NCI-H128 (cell line): ENCODE measurements at regions not wholly inside any gene's neighbourhood (a gene's known extent, or its start where the extent isn't known, plus 50 kb on each side); places are given as distances from the start of the nearest gene placed in this dataset.
"Not testable (repeated sequence)": the region's sequence is repeated elsewhere in the genome, so short reads cannot be mapped to it uniquely, and the experiment has no call there.

Experiments
- DNase-seq: peaks from one replicate; lab custom pipeline; 2025; ENCODE audit not compliant: unreplicated experiment; lab: John Stamatoyannopoulos, UW

DNA sequence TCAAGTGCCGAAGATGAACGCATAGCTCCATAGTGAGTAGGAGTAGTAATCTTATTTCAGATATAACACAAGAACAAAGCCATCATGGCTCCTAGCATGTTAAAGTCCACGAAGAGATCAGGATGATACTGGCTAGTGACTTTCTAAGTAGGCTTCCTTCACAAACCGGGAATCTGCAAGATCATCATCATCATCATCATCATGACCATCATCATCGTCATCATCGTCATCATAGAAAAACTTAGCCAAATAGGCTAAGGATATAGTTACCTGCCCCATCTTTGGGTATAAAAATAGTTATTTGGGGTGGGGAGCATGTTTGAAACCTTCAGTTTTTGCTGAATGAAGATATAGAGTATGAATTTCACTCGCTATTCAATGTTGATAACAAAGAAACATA is 57.9 kb downstream of the PYDC2 start:
- DNase-seq, result no peak

DNA sequence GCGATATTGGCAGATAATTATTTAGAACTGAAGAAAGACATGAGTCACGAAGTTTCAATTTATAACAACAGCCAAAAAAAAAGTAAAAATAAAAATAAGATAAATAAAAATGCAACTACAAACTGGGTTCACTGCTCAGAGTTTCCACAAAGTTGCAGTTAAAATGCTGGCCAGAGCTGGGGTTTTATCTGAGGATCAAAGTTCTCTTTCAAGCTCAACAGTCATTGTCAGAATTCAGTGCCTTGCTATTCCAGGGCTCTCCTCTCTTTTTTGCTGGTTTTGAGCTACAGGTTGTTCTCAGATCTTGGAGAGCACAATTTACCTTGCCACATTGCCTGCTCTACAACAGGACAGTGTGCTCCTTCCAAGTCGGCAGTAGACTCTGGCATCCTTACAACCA is 60.1 kb downstream of the PYDC2 start:
- DNase-seq, result no peak

DNA sequence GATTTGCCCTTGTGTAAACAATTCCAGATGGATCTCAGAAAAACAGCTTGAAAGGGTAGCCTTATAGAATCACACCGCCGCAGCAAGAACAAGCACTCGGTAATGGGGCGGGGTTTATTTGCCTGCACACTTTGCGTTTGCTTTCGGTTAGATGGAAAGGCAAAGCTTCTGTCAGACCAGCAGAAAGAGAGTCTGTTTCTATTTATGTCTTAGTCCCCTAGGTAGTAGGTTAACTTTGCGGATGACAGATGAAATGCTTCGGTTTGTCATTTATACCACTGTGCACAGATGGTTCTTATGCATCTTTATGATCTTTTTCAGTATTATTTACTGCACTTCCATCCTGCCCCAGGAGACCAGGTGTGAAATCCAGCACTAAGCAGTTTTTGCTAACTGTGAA is 62.2 kb downstream of the PYDC2 start:
- DNase-seq, result no peak

DNA sequence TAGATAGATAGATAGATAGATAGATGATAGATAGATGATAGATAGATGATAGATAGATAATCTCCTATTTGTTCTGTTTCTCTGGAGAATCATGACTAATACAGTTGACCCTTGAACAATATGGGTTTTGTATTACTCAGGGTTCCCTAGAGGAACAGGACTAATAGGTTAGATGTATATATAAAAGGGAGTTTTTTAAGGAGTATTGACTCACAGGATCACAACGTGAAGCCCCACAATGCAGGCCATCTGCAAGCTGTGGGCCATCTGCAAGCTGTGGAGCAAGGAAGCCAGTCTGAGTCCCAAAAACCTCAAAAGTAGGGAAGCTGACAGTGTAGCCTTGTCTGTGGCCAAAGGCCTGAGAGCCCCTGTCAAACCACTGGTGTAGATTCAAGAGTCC is 67.6 kb downstream of the PYDC2 start:
- DNase-seq, result no peak

DNA sequence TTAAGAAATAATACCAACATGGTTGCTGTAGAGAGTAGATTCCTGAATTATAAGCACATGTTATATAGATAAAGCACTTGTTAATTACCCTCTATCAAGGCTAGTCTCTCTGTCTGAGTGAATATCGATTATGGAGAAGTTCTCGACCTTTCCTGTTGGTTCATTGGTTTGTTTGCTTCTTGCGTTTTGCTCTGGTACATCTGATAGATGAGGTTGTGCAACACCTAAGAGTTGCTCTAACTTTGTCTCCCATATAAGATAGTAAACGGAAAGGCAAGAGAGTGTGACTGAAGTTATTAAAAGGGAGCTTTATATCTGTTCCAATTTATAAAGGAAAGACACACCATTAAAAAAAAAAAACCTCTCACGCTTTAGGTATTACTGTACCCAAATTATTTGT is 69.0 kb downstream of the PYDC2 start:
- no peak for DNase-seq

DNA sequence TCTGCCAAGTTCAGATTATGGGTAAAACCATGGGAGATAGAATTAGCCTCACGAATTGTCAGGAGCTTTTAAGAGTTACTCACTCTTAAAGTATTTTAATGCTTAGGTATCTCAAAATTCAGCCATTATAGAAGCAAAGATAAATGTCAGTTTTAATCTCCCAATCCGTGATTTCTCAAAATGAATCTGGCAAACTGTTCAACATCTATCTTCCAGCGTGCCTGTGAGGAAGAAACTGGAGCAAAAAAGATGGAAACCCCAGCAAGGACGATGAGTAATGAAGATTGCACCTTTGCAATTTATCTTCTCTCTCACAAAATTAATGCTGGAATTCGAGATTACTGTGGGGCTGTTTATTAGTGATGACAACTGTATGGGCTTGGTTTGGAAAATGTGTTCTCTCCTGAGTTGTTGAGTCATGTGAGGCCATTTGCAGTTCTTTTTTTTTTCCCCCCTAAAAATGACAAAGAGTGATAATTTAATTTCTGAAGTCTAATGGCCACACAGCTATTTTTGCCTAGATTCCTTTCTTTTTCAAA is 70.5 kb downstream of the PYDC2 start:
- DNase-seq, result no peak

DNA sequence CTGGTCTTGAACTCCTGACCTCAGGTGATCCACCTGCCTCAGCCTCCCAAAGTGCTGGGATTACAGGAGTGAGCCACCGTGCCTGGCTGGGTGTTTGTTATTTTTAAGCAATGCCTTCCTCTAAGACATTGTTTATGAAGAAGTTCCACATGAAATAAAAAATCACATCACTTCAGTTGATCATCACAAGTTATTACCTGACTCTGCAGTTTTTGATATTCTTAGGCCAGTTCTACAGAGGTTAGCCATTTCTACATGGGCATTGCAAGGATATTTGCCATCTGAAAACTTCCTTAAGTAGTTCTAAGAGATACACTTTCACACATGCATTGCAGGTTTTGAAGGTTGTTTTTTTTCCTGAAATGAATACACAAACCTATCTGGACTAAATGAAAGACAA is 82.1 kb downstream of the PYDC2 start:
- DNase-seq, result no peak

DNA sequence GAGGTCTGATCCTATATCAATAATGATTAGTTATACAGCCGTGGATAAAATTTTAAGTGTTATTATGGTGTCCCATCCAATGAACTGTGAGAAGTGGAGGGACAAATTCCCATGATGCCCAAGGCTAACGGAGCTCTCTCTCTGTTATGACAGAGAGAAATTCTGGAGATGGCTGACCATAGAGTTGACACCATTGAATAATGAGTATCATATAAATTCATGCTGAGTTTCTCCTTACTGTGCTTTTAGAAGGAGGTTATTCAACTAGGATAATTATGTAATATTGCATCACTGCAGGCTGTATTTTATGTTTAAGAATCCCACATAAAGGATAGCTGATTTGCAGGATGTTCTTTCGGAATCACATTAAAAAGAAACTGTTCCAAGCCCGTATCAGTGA is 82.9 kb downstream of the PYDC2 start:
- DNase-seq, result no peak

DNA sequence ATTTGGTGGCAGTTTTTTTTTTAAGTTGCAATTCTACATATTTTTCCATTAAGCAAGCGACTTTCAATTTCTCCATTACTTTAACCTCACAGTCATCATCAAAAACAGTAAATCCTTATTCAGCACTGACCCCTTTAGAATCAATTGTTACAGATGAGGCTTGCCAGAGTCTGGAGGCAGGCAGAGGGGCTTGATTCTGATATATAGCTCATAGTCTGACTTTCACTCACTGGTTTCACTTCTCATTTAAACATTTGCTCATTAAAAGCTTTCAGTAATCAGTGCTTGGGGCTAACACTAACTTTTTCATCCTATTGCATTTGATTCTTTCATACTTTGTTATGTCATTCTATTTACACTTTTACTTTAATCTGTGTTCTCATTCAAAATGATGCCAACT is 88.4 kb downstream of the PYDC2 start:
- DNase-seq, result no peak

DNA sequence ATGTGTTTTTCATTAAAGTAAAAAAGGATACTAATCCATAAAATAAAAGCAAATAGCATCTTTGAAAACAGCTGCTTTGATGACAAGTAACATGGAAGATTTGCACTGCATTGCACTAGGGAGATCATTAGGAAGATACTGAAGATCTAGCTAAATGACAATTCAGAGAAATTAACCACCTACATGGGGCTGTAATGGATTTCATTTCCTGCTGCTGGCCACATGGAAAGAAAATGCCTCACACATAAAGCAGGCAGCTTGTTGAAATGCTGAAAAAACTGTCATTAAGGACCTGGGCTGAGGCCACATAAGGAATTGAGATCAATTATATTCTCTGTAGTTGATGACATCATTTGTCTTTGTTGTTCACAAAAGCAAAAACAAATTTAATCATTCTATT is 94.1 kb downstream of the PYDC2 start:
- no peak for DNase-seq

DNA sequence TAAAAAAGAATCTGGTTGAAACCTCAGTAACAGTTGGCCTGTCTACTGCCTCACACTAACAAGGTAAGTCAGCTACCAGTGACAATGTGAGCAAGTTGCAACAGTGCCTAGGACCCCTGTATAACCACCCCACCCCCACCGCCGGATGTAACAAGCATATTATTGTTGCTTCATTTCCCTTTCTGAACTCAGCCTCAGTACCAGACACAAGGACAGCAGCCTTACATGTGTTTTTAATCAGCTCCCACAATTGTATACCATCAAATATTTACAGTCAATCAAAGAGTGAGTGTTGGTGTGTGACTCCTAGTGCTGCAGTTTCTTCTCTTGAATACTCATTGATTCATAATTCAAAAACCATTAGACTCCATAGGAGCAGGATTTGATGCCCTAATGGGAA is 96.4 kb downstream of the PYDC2 start:
- no peak for DNase-seq

DNA sequence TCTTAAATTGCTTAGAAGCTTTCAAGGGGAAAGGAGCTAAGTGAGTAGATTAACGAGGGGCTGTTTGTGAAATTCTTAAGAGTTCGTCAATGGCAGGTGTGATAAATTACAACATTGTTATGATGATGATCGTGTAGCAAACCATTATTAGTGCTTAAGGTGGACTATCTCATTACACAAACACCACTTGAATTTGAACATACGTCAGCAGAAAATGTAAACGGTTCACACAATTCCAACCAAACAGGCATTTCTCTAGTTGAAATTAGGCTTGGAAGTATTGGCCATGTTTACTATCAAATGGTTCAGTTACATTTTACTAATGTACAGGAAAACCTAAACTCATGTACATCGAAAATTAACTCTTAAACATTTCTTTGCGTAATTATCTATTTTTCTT is 102.8 kb downstream of the PYDC2 start:
- DNase-seq, result no peak

DNA sequence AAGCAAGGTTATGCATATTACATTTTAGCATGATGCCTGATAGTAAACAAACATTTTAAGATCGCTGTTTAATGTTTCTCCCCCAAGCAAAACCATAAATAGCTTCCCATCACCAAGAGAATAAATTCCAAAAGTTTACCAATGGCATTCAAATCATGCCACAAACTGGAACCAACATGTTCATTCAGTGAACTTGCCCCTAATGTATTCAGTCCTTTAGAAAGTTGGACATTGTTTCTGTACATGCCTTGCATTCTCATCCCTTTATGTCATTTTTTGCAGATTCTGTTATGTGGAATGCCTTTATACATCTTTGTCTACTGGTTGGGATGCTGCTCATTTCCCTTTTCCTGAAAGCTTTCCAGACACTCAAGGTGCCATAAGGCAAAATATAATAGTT is 105.5 kb downstream of the PYDC2 start:
- DNase-seq, result no peak

DNA sequence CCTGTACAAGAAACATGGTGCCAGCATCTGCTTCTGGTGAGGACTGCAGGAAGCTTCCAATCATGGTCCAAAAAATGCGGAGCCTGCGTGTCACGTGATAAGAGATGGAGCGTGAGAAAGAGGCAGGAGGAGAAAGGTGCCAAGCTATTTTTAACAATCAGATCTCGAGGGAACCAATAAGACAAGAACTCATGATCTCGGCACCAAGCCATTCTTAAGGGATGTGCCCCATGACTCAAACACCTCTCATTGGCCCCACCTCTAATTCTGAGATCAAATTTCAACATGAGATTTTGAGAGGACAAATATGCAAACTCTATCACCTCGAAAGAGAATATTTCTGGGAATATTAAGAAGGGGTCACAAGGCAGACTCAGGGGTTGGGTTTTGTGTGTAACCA is 107.2 kb downstream of the PYDC2 start:
- DNase-seq, result no peak

DNA sequence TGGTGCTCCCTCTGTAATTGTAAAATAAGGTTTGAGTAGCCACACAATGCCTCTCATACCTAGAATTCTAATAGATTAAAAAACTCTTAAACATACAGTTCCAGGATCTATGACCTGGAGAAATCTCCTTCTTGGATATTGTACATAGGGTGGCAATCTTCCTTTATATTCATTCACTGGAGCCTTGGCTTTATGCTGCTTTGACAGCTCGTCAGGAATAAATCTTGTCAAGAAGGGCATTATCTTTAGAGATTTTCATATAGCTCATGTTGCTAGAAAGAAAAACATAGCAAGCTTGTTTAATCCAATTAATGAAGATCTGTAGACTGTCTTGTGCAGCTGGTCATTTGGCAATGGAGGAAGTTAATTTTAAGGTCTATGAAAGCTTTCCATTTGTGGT is 131.1 kb downstream of the PYDC2 start:
- DNase-seq, result no peak

DNA sequence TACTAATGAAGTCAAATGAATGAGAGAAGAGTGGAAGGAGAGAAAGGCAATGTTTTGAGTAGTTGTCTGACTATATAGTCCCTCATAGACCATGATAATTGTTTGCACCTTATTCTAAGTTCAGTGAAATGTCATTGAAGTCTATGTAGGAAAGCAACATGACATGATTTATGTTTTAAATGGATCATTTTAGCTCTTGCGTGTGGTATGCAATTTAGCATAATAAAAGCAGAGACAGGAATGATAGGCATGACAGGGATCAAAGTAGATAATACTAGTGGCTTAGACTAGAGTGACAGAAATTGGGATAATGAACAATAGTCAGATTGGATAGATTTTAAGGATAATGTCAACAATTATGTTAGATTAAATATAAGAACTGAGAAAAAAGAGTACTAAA is 132.5 kb downstream of the PYDC2 start:
- DNase-seq, result no peak

DNA sequence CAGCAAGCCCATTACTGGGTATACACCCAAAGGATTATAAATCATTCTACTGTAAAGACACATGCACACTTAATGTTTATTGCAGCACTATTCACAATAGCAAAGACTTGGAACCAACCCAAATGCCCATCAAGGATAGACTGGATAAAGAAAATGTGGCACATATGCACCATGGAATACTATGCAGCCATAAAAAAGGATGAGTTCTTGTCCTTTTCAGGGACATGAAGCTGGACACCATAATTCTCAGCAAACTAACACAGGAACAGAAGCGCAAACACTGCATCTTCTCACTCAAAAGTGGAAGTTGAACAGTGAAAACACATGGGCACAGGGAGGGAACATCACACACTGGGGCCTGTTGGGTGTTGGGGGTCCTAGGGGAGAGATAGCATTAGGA is 154.5 kb downstream of the PYDC2 start:
- not testable (repeated sequence) for DNase-seq

DNA sequence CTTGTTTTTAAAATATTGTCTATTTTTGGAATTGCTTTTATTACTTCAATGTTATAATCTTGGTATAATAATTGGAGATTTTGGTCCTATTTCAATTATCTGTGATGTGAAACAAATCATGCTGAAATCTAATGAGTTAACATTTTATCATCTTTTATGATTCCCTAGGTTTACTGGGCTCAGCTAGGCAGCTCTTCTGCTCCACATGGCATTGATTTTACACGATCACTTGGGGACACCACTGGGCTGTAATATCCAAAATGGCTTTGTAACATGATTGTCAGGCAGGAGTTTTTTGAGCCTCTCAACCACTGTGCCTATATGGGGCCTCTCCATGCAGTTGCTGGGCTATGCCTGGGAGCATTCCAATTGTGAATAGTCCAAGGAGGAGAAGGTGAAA is 163.3 kb downstream of the PYDC2 start:
- no peak for DNase-seq

DNA sequence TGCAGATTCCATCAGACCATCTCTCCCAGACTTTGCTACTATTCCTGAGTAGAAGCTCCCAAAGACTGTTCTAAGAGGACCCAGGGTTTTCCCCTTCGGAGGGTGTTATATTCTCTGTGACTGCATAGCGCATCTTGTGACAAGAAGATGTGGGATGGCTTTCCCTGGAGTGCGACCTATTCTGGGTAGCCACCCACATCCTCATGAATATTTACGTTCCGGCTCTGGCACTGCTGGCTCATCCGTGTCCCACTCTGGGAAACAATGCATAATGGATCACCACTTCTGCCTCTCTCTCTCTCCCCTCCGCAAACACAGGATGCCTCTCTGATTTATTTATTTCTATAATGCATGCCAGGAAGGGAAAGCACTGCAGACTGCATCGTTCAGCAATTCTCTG is 166.1 kb downstream of the PYDC2 start:
- no peak for DNase-seq

DNA sequence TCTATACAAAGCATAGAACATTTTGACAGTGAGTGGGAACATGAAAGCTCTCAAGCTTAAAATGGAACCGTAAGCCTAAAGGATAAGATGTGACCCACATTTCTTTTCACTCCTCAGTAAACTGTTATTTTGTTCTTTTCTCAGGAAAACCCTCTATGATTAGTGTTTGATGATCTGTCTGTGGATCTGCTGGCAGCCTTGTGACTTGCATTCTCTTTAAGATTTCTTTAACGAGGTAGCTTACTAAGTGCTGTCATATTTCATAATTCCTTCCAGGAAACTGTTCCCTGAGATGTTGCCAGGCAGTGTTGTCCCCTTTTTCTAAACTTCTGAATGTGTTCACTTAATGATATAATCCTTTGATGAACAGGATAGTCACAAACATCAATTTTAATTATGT is 167.6 kb downstream of the PYDC2 start:
- no peak for DNase-seq

DNA sequence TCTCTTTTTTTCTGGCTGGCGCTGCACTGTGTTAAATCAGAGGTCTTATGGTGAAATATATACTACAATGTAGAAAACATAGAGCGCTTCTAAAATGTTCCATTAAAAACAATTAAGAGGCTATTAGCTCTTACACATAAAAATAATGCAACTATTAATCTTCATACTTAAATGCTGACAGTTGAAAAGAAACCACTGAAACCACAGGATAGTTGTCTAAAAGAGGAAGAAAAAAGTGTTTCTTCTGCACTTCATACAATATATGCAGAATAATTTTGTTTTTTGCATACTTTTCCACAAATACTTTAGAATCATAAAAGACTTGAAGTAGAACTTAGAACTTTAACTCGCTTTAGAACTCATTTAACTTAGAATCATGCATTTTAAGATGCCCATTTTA is 170.5 kb downstream of the PYDC2 start:
- DNase-seq, result no peak

DNA sequence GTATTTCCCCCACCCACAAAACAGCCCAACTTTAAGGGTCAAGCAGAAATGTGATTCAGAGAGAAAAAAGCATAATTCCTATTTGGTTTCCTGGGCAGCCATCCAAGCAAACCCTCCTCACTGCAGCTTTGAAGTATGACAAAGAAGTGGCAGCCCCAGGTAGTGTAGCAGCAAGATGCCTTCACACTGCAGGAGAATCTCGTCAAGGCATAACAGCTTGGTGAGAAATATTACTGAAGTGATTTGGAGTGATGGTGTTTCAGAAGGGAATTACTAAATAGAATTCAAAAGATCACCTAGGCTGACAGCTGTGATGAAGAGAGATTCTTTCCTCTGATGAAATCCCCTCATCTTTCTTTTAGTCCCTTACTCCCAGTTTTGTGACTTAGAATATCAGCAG is 173.9 kb downstream of the PYDC2 start:
- DNase-seq, result no peak

DNA sequence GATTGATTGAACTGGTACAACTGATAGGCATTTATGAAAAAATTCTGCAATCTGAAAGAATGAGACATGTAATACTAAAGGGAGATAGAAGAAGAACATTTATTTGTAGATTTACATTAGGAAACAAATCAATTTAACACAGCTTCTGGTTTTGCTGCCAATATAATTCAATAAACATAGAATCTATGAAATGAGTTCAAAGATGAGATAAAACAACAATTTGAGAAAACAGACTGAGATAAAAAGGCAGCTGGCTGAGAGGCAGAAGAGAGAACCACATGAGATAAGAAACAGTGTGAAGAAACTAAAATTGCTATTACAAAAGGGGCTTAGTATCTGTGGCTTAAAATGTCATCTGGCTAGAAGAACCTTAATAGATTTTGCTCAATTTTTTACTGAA is 176.6 kb downstream of the PYDC2 start:
- no peak for DNase-seq

DNA sequence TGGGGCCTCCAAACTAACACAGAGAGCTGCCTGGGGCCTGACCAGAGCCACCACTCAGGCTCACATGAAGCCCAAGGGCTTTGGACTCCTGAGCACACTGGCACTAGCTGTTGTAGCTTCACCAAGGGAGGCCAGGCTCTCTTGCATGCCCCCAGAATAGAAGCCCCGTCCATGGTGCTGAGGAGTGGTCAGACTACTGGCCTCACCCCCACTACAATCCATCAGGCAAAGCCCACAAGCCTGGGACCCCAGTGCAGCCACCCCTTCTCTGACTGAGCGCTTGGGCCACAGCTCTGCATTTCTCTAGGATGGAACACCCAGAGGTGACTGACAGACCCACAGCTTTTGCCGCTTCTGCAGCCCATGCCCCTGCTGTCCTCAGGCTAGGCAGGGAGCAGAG is 180.8 kb downstream of the PYDC2 start:
- no peak for DNase-seq
